Fibroblast of skin of right biceps (primary cell): ENCODE measurements at regions not wholly inside any gene's neighbourhood (a gene's known extent, or its start where the extent isn't known, plus 50 kb on each side); places are given as distances from the start of the nearest gene placed in this dataset.
"Not testable (repeated sequence)": the region's sequence is repeated elsewhere in the genome, so short reads cannot be mapped to it uniquely, and the experiment has no call there.

Source experiments
- DNase-seq: peaks from one replicate; pipeline ENCODE4 v3.0.0-alpha.2; 2013

DNA sequence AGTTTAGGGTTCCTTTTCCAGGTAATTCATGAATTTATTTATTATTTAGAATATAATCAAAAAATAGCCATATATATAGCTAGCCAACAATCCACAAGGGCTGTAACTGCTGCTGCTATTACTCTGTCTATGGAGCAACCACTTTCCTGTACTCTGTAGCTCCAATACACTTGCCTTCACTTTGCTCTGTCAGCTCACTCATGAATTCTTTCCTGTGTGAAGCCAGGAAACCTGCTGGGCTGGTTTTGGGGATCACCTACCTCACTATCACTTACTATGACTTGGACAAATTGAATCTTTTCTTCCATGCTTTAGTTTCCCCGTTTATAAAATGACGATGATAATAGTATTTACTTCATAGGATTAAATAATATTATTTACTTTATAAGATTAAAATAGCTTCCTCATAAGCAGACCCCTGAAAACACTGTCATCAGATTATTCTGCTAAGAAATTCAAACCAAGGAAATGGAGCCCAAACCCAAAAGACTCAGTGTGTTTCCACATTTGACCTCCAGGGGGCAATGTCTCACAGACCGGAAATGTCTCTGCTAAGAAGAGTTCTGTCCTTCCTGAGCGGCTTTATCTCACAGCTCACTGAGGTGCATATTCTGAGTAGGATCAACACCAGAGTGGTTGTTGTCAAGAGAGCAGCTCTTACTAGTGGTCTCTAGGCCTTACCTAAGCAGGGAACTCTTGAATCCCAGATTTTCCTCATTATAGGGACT is 457.1 kb downstream of the DAD1 start:
- DNase-seq, result no peak

DNA sequence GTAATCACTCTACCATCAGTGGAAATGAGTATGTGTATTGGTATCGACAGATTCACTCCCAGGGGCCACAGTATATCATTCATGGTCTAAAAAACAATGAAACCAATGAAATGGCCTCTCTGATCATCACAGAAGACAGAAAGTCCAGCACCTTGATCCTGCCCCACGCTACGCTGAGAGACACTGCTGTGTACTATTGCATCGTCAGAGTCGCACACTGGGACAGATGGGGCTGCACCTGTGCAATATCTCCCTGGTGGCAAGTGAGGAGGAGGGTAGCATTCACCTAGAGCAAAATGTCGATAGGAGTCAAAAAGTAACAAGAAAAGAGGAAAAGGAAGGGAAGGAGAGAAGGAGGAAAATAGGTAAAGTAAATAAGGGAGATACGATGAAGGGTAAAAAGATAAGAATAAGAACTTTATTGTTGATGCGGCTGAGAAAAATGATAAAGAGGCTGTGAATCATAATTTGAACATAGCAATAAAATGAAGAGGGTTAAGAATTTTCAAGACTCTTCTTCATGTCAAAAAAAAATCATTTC is 450.5 kb upstream of the OR4E1 start:
- DNase-seq, result no peak

DNA sequence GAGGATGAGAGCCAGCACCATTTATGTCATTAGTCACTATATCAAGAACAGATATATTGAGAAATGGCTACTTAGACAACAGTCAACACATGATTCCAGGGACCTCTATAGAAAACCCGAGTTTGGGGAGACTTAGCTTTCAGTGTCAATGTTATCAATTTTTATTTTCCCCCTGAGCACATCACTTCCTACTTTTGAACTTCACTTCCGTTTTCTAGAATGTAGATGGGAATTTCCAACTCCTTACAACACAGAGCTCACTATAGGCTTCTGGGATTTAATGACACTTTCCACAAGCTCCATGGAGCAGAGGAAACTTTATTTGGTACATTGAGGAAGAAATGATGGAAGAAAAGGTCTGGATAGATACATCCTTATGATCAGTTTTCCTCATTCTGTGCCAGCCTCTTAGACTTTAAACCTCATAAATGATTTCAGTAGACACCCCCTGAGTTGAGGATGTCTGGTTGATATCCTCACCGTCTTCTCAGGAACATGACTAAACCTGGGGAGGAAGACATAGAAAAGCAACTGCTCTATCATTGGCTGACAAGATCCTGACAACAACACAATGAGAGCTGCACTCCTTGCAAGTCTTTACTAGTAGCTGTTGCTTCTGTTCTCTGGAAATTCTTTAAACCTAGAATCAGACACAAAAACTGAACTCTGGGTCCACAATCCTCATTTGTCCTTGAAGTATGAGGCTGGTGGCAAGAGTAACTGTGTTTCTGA is 449.4 kb upstream of the OR4E1 start:
- DNase-seq, result no peak

DNA sequence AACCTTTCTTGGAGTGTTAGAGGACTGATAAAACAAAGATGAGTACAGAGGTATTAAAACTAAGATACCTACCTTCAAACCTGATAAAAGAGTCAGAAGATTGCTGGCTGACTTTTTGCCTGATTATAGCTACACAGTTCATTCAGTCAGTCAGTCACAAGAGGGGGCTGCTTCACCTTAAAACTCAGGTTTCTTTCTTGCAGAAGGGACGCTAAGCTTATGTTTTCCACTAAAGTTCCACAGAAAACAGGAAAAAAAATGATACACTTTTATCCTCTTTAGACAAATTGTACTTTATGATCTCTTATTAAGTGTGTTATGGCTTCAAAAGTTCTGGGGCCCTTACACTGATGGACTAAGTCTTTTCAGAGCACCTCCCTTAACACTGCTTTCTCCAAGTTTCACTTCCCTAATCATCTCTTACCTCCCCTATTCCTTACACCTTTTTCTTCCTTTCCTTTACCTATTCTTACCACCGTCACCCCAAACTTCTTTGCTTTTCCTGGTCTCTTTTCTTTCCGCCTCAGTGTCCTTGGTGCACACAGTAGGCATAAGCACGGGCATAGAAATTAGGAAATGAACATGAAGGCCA is 448.7 kb upstream of the OR4E1 start:
- no peak for DNase-seq

DNA sequence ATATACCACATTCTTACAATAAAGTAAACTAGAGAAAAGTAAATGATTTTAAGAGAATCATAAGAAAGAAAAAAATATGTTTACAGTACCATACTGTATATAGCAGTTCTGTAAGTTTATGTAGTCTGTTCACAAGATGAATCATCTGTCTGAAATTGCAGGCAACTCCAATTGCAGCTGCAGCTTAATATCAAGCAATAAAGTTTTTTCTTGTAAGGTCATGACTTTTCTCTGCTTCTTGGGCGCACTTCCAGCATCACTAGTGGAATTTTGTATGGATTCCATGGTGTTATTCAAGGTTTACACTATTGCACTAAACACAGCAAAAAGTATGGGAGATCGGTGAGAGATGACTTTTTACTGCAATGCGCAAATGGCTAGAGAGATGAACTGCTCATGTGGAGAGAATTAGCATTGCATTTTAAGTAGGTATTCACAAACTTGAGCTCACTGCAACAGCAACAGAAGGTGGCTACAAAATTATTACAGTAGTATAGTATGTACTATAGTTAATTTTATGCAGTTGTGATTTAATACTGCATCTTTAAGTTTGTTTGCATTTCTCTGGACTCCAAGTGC is 445.4 kb upstream of the OR4E1 start:
- DNase-seq, result peak; percentile 38

DNA sequence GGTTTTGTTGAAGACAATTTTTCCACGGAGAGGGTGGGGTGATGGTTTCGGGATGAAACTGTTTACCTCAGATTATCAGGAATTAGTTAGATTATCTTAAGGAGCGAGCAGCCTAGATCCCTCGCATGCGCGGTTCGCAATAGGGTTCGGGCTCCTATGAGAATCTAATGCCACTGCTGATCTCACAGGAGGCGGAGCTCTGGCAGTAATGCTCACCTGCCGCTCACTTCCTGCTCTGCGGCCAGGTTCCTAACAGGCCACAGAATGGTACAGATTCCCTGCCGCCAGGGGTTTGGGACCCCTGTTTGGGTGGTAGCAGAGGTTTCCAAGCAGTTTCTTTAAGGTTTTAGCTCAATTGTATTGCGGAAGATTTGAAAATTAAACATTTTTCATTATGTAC is 439.8 kb upstream of the OR4E1 start:
- DNase-seq, result no peak

DNA sequence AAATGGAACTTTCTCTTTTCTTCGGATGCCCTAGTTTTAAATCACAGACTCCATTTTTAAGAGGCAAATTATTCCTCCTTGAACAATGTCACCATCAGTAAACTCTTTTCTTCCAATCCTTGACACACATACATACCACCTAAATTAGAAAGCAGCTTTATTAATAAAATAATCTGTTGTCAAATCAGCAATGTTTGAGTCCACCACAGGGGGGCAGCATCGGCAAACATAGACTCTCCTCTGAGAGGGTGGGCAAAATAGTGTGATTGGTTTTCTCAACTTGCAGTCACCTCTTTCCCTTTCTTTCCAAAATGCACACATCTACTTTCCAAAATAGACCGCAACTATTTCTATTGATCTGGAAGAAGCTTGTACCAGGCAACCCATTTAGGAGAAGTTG is 438.4 kb upstream of the OR4E1 start:
- no peak for DNase-seq

DNA sequence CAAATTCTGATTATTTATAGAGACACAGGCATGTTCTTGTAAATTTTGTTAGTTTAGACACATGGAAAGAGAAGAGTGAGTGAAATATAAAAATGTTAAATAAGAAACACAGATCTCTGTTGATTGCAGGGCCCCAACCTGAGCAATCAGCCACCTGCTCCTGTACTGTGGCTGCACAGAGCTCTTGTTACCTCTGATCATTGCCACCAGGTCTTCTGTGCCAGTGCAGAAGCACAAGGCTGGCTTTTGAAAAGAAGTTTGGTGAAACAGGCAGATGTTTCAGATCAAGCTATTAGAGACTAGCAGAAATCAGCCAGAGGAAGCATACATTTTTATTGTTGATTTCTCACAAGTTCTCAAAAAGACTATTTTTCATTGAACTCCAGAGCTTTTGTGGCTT is 434.1 kb upstream of the OR4E1 start:
- DNase-seq, result no peak

DNA sequence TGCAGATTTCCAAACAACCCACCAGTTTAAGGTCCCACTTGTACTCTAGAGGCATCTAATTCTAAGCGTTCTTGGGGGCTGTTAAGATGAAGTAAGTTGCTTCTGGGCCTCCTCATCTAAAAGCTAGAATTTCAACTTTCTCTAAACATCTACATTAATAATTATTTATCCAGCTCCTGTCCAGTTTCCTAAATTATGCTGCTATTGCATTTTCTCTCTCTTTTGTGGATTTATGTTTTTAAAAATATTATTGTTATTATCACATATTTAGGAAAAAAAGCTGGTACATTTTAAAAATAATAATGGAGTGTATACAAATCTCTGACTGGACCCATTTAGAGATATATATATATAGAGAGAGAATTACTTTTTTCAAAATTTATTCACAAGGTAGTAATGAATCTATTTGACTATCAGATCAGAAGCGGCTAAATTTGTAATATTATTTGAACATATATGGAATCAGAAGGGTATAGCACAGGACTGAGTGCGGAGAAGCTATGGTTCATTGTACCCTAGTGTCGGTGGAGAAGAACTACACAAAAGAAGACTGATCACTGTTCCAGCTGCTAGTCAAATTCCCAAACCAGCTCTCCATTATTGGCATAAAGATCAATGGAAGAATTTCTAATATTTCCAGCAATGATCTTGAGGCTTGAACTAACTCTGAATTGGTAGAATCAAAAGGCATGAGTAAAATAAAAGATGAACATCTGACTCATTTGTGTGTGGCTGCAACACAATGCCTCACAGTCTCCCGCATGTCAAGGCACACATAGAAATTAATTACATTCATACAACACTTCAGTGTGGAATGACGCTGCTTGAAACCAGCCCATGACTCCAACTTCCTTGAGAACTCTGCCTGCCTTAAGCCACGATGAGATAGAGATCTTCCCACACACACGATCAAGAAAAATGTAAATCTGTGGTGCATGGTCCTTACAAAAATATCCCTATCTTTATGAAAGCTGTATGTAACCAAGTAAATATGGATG is 433.4 kb upstream of the OR4E1 start:
- peak; percentile 0 for DNase-seq

DNA sequence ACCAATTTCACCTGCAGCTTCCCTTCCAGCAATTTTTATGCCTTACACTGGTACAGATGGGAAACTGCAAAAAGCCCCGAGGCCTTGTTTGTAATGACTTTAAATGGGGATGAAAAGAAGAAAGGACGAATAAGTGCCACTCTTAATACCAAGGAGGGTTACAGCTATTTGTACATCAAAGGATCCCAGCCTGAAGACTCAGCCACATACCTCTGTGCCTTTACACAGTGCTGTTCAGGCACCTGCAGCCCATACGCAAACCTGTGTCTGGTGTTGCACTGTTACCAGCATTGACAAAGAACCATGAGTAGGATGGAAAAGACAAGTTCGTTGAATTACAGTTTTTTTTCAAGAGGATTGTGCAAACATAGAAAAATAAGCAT is 432.0 kb upstream of the OR4E1 start:
- DNase-seq, result no peak

DNA sequence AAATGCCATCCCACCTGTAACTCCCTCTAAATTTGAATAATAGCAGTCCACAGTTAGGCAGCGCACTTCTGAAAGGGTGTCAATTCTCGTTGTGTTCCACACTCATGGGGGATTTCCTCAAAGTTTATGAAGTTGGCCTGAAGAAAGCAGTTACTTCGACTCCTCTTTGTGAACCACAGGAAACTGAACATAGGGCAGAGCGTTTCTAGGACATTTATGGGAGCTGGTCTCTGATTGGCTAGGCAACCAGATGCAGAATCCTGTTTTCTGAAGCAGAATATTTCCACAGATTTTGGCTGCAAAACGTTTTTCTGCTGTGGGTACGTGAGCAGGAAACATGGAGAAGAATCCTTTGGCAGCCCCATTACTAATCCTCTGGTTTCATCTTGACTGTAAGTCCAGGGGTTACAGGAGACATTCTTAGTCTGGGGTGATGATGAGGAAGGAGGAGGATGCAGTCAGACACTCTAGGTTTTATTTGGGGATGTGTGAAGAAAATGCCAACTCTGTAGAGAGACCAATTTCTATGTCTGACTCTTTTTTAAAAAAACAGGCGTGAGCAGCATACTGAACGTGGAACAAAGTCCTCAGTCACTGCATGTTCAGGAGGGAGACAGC is 431.5 kb upstream of the OR4E1 start:
- no peak for DNase-seq

DNA sequence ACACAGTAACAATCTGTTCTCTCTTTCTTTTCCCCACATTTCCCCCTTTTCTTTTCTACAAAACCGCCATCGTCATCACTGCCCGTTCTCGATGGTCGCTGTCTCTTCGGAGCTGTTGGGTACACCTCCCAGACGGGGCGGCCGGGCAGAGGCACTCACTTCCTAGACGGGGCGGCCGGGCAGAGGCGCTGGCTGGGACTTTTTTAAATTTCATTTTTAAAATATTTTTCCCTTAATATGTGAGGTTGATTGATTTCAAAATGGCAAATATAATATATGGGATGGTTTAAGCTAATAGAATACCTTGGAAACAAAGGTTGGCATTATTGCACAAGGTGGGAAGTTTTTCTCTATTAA is 427.1 kb upstream of the OR4E1 start:
- not testable (repeated sequence) for DNase-seq

DNA sequence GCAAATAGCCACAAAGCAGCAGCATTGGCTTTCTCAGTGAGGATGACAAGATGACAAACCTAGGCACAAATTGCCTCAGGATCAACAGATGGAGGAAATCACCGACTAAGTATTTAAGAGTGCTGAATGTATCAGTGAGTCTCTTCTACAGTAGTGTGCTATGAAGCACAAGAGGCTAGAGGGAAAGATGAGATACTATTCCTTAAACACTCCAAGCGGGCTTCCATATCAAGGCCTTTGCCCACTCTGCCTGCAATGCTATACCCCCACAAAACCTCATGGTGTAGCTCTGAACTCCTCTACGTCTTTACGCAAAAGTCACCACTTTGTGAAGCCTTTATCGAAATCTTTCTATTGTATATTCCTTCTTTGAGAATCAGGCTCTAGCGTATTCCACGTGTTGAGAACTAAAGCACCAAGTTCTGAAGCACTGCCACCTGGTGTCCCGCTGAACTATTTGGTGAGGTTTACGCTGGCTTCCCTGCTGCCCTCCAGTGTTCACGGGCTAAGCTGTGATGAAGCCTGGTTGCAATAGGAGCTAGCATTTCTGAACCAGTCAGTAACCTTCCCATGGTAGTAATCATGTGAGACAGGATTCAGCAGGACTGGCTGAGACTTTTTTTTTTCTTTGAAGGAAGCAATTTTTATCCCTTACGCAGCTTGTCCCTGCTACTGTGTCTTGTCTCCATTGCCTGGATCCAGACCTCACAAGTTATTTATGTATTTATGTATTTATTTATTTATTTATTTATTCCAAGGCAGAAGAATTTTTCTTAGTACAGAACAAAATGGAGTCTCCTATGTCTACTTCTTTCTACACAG is 426.5 kb upstream of the OR4E1 start:
- DNase-seq, result peak; percentile 28

DNA sequence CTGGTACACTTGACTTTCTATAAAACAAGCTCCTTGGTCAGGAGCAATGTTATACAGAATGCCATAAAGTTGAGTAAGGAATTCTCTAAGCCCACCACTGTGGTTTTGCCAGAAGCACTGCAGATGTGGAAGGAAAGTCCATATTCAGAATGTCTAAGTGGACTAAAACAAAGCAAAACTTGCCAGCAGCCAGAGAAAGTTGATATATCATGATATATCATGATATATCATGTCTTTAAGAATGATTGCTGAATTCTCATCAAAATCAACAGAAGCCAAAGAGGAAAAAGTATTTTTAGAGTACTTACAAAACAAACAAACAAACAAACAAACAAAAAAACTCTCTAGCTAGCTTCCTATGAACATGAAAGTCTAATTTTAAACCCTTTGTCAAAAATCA is 424.8 kb upstream of the OR4E1 start:
- no peak for DNase-seq

DNA sequence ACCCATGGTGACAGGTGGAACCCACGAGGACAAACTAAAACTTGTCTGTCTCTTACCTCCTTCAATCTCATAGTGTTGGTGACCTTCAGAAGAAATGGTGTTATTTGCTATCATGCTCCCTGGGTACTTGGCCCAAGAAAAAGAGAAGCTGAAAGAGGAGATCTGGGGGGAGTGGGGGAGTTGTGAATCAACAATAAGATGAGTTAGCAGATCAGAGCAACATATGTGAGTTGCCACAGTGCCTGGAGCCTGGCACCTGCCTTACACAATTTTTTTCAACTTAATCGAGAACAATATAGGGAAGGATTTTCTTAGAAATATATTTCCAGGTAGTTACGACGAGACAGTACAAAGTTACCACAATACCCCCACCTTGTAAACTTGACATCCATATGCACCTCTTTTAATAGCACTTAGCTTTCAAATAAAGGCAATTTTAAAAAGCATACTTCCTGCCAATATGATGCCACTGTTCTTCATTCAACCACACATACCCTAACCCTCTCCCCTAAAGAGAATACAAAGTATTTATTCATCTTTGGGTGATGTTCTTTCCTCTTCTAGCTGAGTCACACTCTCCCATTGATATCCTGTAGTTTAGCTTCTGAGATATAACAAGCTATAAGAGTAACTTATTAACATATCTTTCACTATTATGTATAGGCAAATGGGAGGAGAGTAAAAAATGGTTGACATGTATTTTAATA is 424.1 kb upstream of the OR4E1 start:
- DNase-seq, result no peak

DNA sequence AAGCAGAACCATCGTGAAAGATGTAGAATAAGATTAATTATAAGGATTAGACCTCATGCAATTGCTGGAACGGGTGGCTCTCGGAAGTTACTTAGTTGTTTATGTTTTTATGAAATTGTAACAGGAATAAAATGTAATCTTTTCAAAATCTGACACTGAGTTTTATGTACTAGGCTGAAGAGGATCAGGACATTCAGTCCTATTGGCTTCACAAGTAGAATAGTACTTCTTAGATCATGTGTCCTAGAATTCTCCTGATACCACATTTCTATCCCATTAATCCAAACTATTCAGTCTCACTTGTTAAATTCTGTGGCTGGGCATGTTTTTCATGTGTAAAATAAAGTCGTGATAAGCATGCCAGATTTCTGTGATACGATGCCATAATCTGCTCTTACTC is 423.5 kb upstream of the OR4E1 start:
- no peak for DNase-seq

DNA sequence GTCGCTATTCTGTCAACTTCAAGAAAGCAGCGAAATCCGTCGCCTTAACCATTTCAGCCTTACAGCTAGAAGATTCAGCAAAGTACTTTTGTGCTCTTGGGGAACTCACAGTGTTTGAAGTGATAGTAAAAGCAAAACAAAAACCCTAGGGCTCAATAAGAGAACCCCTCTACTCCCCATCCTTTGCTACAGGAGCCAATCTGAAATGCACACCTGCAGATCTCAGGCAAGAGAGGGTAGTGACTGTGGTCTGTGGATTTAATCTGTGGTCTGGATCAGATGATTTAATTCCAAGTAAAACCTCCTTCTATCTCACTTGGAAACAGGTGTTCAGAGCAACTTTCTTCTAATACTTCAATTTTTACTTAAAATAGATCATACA is 422.9 kb upstream of the OR4E1 start:
- no peak for DNase-seq

DNA sequence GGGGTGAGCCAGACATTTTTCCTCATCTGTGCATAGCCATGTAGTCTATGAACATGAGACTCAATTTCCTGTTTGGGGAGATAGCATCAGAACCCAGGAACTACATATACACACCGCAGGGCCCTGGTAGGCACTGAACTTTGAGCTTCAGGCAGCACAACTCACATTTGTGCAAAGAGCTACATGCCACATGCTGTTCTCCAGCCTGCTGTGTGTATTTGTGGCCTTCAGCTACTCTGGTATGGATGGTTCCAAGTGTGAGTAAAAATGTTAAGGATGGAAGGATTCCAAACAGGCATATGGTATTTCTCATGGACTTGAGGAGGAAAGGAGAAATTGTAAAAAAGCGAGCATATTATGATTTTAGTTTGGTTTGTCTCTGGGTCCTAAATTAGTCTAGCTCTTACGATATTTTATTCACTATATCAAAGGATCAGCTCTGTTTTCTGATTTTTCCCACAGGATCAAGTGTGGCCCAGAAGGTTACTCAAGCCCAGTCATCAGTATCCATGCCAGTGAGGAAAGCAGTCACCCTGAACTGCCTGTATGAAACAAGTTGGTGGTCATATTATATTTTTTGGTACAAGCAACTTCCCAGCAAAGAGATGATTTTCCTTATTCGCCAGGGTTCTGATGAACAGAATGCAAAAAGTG is 422.4 kb upstream of the OR4E1 start:
- no peak for DNase-seq

DNA sequence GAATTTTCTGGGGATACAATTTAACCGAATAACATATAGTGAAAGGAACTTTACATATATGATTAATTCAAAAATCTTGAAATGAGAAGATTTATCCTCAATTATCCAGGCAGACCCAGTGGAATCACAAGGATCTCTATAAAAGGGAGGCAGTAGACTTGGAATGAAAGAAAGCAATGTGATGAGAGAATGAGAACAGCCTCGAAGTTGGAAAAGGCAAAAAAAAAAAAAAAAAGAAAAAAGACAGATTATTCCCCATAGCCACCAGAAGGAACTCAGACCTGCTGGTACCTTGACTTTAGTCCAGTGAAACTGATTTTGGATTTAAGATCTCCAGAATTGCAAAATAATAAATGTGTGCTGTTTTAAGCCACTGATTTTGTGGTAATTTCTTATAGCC is 416.3 kb upstream of the OR4E1 start:
- no peak for DNase-seq
